ENCODE measurements at regions not wholly inside any gene's neighbourhood (a gene's known extent, or its start where the extent isn't known, plus 50 kb on each side); places are given as distances from the start of the nearest gene placed in this dataset.

GRCh38 chr6:27672113-27672799, 199.4 kb upstream of the ZNF184 start (continued):
- TF ChIP-seq, protein P1, sequence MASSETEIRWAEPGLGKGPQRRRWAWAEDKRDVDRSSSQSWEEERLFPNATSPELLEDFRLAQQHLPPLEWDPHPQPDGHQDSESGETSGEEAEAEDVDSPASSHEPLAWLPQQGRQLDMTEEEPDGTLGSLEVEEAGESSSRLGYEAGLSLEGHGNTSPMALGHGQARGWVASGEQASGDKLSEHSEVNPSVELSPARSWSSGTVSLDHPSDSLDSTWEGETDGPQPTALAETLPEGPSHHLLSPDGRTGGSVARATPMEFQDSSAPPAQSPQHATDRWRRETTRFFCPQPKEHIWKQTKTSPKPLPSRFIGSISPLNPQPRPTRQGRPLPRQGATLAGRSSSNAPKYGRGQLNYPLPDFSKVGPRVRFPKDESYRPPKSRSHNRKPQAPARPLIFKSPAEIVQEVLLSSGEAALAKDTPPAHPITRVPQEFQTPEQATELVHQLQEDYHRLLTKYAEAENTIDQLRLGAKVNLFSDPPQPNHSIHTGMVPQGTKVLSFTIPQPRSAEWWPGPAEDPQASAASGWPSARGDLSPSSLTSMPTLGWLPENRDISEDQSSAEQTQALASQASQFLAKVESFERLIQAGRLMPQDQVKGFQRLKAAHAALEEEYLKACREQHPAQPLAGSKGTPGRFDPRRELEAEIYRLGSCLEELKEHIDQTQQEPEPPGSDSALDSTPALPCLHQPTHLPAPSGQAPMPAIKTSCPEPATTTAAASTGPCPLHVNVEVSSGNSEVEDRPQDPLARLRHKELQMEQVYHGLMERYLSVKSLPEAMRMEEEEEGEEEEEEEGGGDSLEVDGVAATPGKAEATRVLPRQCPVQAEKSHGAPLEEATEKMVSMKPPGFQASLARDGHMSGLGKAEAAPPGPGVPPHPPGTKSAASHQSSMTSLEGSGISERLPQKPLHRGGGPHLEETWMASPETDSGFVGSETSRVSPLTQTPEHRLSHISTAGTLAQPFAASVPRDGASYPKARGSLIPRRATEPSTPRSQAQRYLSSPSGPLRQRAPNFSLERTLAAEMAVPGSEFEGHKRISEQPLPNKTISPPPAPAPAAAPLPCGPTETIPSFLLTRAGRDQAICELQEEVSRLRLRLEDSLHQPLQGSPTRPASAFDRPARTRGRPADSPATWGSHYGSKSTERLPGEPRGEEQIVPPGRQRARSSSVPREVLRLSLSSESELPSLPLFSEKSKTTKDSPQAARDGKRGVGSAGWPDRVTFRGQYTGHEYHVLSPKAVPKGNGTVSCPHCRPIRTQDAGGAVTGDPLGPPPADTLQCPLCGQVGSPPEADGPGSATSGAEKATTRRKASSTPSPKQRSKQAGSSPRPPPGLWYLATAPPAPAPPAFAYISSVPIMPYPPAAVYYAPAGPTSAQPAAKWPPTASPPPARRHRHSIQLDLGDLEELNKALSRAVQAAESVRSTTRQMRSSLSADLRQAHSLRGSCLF (CRISPR knock-in tag; IDR thresholded peaks at IDR 0.05; ENCODE audit: borderline replicate concordance): no peak
- TF ChIP-seq, protein P2, sequence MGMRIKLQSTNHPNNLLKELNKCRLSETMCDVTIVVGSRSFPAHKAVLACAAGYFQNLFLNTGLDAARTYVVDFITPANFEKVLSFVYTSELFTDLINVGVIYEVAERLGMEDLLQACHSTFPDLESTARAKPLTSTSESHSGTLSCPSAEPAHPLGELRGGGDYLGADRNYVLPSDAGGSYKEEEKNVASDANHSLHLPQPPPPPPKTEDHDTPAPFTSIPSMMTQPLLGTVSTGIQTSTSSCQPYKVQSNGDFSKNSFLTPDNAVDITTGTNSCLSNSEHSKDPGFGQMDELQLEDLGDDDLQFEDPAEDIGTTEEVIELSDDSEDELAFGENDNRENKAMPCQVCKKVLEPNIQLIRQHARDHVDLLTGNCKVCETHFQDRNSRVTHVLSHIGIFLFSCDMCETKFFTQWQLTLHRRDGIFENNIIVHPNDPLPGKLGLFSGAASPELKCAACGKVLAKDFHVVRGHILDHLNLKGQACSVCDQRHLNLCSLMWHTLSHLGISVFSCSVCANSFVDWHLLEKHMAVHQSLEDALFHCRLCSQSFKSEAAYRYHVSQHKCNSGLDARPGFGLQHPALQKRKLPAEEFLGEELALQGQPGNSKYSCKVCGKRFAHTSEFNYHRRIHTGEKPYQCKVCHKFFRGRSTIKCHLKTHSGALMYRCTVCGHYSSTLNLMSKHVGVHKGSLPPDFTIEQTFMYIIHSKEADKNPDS (CRISPR knock-in tag; IDR thresholded peaks at IDR 0.05): peak; percentile 58; the same call in 1 of the 2 replicates
- TF ChIP-seq U2AF2 (IDR thresholded peaks at IDR 0.05; ENCODE audit: low read depth, low read length): no peak
- TF ChIP-seq GZF1 (CRISPR knock-in tag; IDR thresholded peaks at IDR 0.05): 0 out of 2 replicates have a peak, but pooled peaks have one; percentile 67
- TF ChIP-seq, protein P3, sequence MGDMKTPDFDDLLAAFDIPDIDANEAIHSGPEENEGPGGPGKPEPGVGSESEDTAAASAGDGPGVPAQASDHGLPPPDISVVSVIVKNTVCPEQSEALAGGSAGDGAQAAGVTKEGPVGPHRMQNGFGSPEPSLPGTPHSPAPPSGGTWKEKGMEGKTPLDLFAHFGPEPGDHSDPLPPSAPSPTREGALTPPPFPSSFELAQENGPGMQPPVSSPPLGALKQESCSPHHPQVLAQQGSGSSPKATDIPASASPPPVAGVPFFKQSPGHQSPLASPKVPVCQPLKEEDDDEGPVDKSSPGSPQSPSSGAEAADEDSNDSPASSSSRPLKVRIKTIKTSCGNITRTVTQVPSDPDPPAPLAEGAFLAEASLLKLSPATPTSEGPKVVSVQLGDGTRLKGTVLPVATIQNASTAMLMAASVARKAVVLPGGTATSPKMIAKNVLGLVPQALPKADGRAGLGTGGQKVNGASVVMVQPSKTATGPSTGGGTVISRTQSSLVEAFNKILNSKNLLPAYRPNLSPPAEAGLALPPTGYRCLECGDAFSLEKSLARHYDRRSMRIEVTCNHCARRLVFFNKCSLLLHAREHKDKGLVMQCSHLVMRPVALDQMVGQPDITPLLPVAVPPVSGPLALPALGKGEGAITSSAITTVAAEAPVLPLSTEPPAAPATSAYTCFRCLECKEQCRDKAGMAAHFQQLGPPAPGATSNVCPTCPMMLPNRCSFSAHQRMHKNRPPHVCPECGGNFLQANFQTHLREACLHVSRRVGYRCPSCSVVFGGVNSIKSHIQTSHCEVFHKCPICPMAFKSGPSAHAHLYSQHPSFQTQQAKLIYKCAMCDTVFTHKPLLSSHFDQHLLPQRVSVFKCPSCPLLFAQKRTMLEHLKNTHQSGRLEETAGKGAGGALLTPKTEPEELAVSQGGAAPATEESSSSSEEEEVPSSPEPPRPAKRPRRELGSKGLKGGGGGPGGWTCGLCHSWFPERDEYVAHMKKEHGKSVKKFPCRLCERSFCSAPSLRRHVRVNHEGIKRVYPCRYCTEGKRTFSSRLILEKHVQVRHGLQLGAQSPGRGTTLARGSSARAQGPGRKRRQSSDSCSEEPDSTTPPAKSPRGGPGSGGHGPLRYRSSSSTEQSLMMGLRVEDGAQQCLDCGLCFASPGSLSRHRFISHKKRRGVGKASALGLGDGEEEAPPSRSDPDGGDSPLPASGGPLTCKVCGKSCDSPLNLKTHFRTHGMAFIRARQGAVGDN (CRISPR knock-in tag; IDR thresholded peaks at IDR 0.05): peak; percentile 69
- TF ChIP-seq ZNF20 (CRISPR knock-in tag; IDR thresholded peaks at IDR 0.05): peak; percentile 90; the same call in 1 of the 2 replicates
- TF ChIP-seq BRD4 (CRISPR knock-in tag; IDR thresholded peaks at IDR 0.05): no peak
- no peak for TF ChIP-seq FOXK1 (CRISPR knock-in tag; IDR thresholded peaks at IDR 0.05; ENCODE audit: borderline replicate concordance, low read depth)
- no peak for TF ChIP-seq SRSF1 (optimal IDR thresholded peaks at IDR 0.05; ENCODE audit: low read depth, low read length)
- no peak for TF ChIP-seq HDAC6 (IDR thresholded peaks at IDR 0.05; ENCODE audit: low read depth, low read length)
- no peak for TF ChIP-seq TEAD2 (CRISPR knock-in tag; IDR thresholded peaks at IDR 0.05)
- peak; percentile 68 for TF ChIP-seq CBX1 (IDR thresholded peaks at IDR 0.05; ENCODE audit: low read depth)
- TF ChIP-seq ZBTB26 (CRISPR knock-in tag; IDR thresholded peaks at IDR 0.05; ENCODE audit: borderline replicate concordance): no peak
- peak; percentile 70 for TF ChIP-seq ZNF557 (CRISPR knock-in tag; IDR thresholded peaks at IDR 0.05)
- no peak for TF ChIP-seq CREB1 (IDR thresholded peaks at IDR 0.05)
- peak; percentile 58 for TF ChIP-seq CREB1 (CRISPR knock-in tag; IDR thresholded peaks at IDR 0.05)
- no peak for TF ChIP-seq DPF2 (CRISPR knock-in tag; IDR thresholded peaks at IDR 0.05; ENCODE audit: borderline replicate concordance, low read depth)
- no peak for TF ChIP-seq RAD21 (CRISPR knock-in tag; IDR thresholded peaks at IDR 0.05)

Measured in HepG2 (cell line).